ENCODE measurements at regions not wholly inside any gene's neighbourhood (a gene's known extent, or its start where the extent isn't known, plus 50 kb on each side); places are given as distances from the start of the nearest gene placed in this dataset.
"Not testable (repeated sequence)": the region's sequence is repeated elsewhere in the genome, so short reads cannot be mapped to it uniquely, and the experiment has no call there.

GRCh38 chr2:40690525-40690924 lies 238.6 kb upstream of the SLC8A1 start (continued):
- TF ChIP-seq REST (IDR thresholded peaks at IDR 0.05): no peak

DNA sequence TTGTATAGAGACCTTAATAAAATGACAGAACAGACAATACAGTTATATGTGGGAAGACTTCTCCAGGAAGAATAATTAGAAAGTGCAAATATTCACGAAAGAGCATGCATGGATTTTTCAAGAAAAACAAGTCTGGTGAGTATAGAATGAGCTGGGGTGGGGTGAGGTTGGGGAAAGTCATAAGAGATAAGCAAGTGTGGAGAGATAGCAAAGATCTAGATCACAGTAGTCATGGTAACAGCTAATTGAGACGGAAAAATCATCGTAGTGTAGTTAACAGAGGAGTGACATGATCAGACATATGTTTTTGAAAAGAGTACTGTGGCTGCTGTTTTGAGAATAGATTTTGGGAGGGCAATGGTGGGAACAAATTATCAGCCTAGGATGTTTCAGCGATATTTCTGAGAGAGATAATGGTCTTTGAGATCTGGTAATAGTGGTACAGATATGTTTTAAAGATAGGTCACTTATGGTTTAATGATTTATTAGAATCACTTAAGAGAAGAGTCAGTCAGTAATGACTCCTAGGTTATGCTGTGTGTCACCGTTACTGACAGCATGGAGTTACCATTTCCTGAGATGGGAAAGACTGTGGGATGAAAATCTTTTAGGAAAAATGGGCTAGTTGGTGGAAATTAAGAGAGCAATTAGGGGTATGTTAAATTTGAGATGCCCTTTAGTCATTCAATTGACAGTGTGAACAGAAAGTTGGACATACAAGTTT lies 248.5 kb upstream of the SLC8A1 start:
- TF ChIP-seq CTCF (IDR thresholded peaks at IDR 0.05; ENCODE audit: low read depth, low read length, missing input control) (no peak), YY1 (IDR thresholded peaks at IDR 0.05) (no peak), FOXA1 (IDR thresholded peaks at IDR 0.05) (no peak), SP1 (IDR thresholded peaks at IDR 0.05) (no peak), MAX (IDR thresholded peaks at IDR 0.05) (no peak), FOXA2 (IDR thresholded peaks at IDR 0.05) (no peak), JUND (IDR thresholded peaks at IDR 0.05) (no peak), ATF3 (IDR thresholded peaks at IDR 0.05) (no peak), HNF4A (conservative IDR thresholded peaks at IDR 0.05) (no peak), RAD21 (IDR thresholded peaks at IDR 0.05) (no peak), NR2F2 (IDR thresholded peaks at IDR 0.05) (no peak), HNF4G (IDR thresholded peaks at IDR 0.05) (no peak), EGR1 (IDR thresholded peaks at IDR 0.05; ENCODE audit: low read depth in 2 of 2) (no peak)
- TF ChIP-seq, protein P1, sequence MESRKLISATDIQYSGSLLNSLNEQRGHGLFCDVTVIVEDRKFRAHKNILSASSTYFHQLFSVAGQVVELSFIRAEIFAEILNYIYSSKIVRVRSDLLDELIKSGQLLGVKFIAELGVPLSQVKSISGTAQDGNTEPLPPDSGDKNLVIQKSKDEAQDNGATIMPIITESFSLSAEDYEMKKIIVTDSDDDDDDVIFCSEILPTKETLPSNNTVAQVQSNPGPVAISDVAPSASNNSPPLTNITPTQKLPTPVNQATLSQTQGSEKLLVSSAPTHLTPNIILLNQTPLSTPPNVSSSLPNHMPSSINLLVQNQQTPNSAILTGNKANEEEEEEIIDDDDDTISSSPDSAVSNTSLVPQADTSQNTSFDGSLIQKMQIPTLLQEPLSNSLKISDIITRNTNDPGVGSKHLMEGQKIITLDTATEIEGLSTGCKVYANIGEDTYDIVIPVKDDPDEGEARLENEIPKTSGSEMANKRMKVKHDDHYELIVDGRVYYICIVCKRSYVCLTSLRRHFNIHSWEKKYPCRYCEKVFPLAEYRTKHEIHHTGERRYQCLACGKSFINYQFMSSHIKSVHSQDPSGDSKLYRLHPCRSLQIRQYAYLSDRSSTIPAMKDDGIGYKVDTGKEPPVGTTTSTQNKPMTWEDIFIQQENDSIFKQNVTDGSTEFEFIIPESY (IDR thresholded peaks at IDR 0.05): no peak

DNA sequence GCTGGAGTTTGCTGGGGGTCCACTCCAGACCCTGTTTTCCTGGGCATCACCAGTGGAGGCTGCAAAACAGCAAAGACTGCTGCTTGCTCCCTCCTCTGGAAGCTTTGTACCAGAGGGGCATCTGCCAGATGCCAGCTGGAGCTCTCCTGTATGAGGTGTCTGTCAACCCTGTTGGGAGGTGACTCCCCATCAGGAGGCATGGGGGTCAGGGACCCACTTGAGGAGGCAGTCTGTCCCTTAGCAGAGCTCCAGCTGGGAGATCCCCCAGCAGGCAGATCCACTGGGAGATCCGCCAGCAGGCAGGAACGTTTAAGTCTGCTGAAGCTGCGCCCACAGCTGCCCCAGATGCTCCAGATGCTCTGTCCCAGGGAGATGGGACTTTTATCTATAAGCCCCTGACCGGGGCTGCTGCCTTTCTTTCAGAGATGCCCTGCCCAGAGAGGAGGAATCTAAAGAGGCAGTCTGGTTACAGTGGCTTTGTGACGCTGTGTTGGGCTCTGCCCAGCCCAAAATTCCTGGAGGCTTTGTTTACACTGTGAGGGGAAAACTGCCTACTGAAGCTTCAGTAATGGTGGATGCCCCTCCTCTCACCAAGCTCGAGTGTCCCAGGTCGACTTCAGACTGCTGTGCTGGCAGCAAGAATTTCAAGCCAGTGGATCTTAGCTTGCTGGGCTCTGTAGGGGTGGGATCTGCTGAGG lies 260.5 kb upstream of the SLC8A1 start:
- not testable (repeated sequence) for H3K27me3 ChIP-seq (ENCODE audit: control insufficient read depth in 4 of 4, insufficient read depth in 4 of 4, low read length in 3 of 4); H3K9me3 ChIP-seq (ENCODE audit: control insufficient read depth in 4 of 4, low read length in 3 of 4); H3K9ac ChIP-seq (ENCODE audit: low read depth in 1 of 2, low read length in 2 of 2); H3K4me1 ChIP-seq (ENCODE audit: control insufficient read depth in 4 of 4, insufficient read depth in 4 of 4, low read length in 3 of 4); H3K36me3 ChIP-seq (ENCODE audit: control insufficient read depth in 4 of 4, insufficient read depth in 3 of 4, low read depth in 1 of 4, low read length in 3 of 4); H3K4me3 ChIP-seq (ENCODE audit: low read depth in 1 of 3, low read length in 3 of 3); DNase-seq (ENCODE audit: low spot score); H3K27ac ChIP-seq (ENCODE audit: low read depth in 1 of 2, low read length in 2 of 2)
- 49% methylated on average over 7 of the region's 7 CpGs for WGBS

More for the DNA sequence above, 248.5 kb upstream of the SLC8A1 start:
- H3K9ac ChIP-seq (ENCODE audit: low read depth in 1 of 2, low read length in 2 of 2): no peak overlapping the region
- DNase-seq (ENCODE audit: low spot score): no peak
- no peaks in the 10 kb centered on the region for H3K4me1 ChIP-seq (ENCODE audit: control insufficient read depth in 4 of 4, insufficient read depth in 4 of 4, low read length in 3 of 4)
- no peak overlapping the region for H3K4me3 ChIP-seq (ENCODE audit: low read depth in 1 of 3, low read length in 3 of 3)
- no peak overlapping the region for H3K27ac ChIP-seq (ENCODE audit: low read depth in 1 of 2, low read length in 2 of 2)
- 43% methylated on average over 5 of the region's 5 CpGs for WGBS
- H3K36me3 ChIP-seq (ENCODE audit: control insufficient read depth in 4 of 4, insufficient read depth in 3 of 4, low read depth in 1 of 4, low read length in 3 of 4): no peaks in the 10 kb centered on the region
- no peaks in the 10 kb centered on the region for H3K27me3 ChIP-seq (ENCODE audit: control insufficient read depth in 4 of 4, insufficient read depth in 4 of 4, low read length in 3 of 4)
- H3K9me3 ChIP-seq (ENCODE audit: control insufficient read depth in 4 of 4, low read length in 3 of 4): no peaks in the 10 kb centered on the region
